PFSK-1 (cell line): ENCODE measurements at regions not wholly inside any gene's neighbourhood (a gene's known extent, or its start where the extent isn't known, plus 50 kb on each side); places are given as distances from the start of the nearest gene placed in this dataset.

ENCODE experiments used
- POLR2AphosphoS5 ChIP-seq: IDR thresholded peaks from 2 replicates; pipeline ENCODE4 v1.6.1; 2012; ENCODE audit warnings: low read depth, mild to moderate bottlenecking, control low read depth, low read length, moderate library complexity
- REST ChIP-seq, 2 experiments: IDR thresholded peaks; 2 replicates each; pipeline versions ENCODE4 v1.6.1 to v1.8.0; 2011 to 2012; ENCODE audit warnings: low read depth in 2 of 2, low read length in 2 of 2, control low read depth in 1 of 2, inconsistent platforms in 1 of 2, mild to moderate bottlenecking in 1 of 2, moderate library complexity in 1 of 2; ENCODE audit not compliant: insufficient read depth in 1 of 2
- SIN3A ChIP-seq: IDR thresholded peaks from 2 replicates; pipeline ENCODE4 v1.6.1; 2012; ENCODE audit warnings: mild to moderate bottlenecking, low read length, moderate library complexity, borderline replicate concordance; ENCODE audit not compliant: insufficient read depth

- TF ChIP-seq SIN3A (no peak), POLR2AphosphoS5 (no peak), REST (IDR thresholded peaks at IDR 0.05; ENCODE audit: insufficient read depth in 1 of 2, low read depth in 2 of 2, low read length in 2 of 2) (no peak)
Measured at GRCh38 chr2:196336207-196336606, 164.8 kb upstream of the STK17B start.
